ENCODE measurements at regions not wholly inside any gene's neighbourhood (a gene's known extent, or its start where the extent isn't known, plus 50 kb on each side); places are given as distances from the start of the nearest gene placed in this dataset.

DNA sequence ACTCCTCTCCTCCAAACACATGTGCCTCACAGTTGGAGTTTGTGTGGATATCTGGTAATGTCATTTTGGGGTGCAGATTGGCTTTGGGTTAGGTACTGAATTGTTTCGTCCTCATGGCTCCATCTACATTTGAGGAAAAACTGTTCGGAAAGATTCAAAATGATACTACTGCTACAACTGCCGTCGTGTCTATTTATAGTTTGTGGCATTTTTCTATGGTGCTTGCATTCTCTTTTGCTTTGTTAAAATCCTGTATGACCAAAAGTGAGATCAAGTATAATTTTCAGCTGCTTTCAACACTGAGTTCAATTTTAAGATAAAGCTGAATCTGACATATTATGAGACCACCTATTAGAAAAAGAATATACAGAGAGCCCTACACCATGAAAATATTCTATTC is 176.3 kb upstream of the DSEL start:
- H2BK15ac ChIP-seq (ENCODE audit: low read length) = no peak overlapping the region
- POLR2A ChIA-PET (ENCODE audit: partially characterized antibody) = interaction anchor here (0.5 kb wide), 1 partner anchor 9 kb away, joined by 3 read pairs; no protein-coding TSS in a partner anchor

More for the DNA sequence above, 176.3 kb upstream of the DSEL start:
- Histone ChIP-seq H3K23me2 (ENCODE audit: low read depth, low read length) (no peaks in the 10 kb centered on the region), H2BK20ac (ENCODE audit: low read length) (no peak overlapping the region), H4K91ac (replicated peaks; ENCODE audit: insufficient read length, low read length) (no peak overlapping the region), H2AFZ (ENCODE audit: low read length) (no peak overlapping the region), H3K79me1 (ENCODE audit: low read depth, low read length) (no peaks in the 10 kb centered on the region), H3K27ac (ENCODE audit: low read depth, low read length) (no peak overlapping the region), H4K5ac (ENCODE audit: insufficient read length, low read depth, low read length) (no peak overlapping the region), H3K56ac (replicated peaks; ENCODE audit: insufficient read length, low read depth, low read length) (no peak overlapping the region), H2AK5ac (ENCODE audit: low read depth, low read length) (no peak overlapping the region), H3K9me3 (ENCODE audit: insufficient read depth in 2 of 2, low read depth in 1 of 2, low read length in 1 of 2) (no peaks in the 10 kb centered on the region), H3K79me2 (ENCODE audit: control insufficient read depth in 1 of 2, insufficient read depth in 2 of 2, low read length in 2 of 2) (no peaks in the 10 kb centered on the region), H2BK120ac (replicated peaks; ENCODE audit: low read depth, low read length) (no peak overlapping the region), H3K4me3 (ENCODE audit: extremely low read depth in 1 of 4, insufficient read depth in 2 of 4, low read depth in 3 of 4, low read length in 4 of 4) (no peak overlapping the region), H4K8ac (ENCODE audit: extremely low read depth, insufficient read depth, low read length) (no peak overlapping the region), H2BK5ac (ENCODE audit: low read depth, low read length) (no peak overlapping the region), H4K20me1 (replicated peaks in 1 of 2; ENCODE audit: control insufficient read depth in 1 of 2, insufficient read depth in 2 of 2, low read length in 2 of 2) (no peaks in the 10 kb centered on the region), H3K4me2 (ENCODE audit: insufficient read depth in 1 of 2, low read depth in 2 of 2, low read length in 2 of 2) (no peak overlapping the region), H3K36me3 (ENCODE audit: control insufficient read depth in 2 of 4, insufficient read depth in 4 of 4, low read length in 3 of 4) (no peaks in the 10 kb centered on the region), H3K18ac (ENCODE audit: extremely low read depth, low read length) (no peak overlapping the region), H3K9ac (replicated peaks in 1 of 4; ENCODE audit: extremely low read depth in 1 of 4, low read depth in 3 of 4, low read length in 3 of 4) (no peak overlapping the region), H3K23ac (ENCODE audit: insufficient read length) (no peak overlapping the region), H3K14ac (ENCODE audit: insufficient read length) (no peak overlapping the region), H3K27me3 (replicated peaks in 1 of 4; ENCODE audit: control insufficient read depth in 3 of 4, extremely low read depth in 1 of 4, insufficient read depth in 3 of 4, low read length in 3 of 4) (no peaks in the 10 kb centered on the region), H3K4ac (replicated peaks; ENCODE audit: insufficient read length, low read depth, low read length) (no peak overlapping the region), H3K4me1 (replicated peaks in 1 of 4; ENCODE audit: control insufficient read depth in 3 of 4, insufficient read depth in 4 of 4, low read length in 3 of 4) (peaks cover 0 to 4% (median 2%) of the 10 kb centered on the region in 4 experiments; a peak in 2 of 7 replicates), H2BK12ac (ENCODE audit: low read depth, low read length) (no peak overlapping the region)
- FAIRE-seq (no peak), DNase-seq (ENCODE audit: low read depth in 1 of 2, low spot score in 2 of 2) (no peak)
- CTCF ChIA-PET (ENCODE audit: partially characterized antibody) = interaction anchor here (1.2 to 1.8 kb wide), 3 partner anchors 13 to 27 kb away, joined by 3 to 6 read pairs (median 4); no protein-coding TSS in a partner anchor
- TF ChIP-seq SIX5 (IDR thresholded peaks at IDR 0.05; ENCODE audit: low read depth, low read length) = no peak
- no peak for TF ChIP-seq CBX8 (IDR thresholded peaks at IDR 0.05; ENCODE audit: borderline replicate concordance, low read depth, low read length)
- TF ChIP-seq BCL11A (IDR thresholded peaks at IDR 0.05; ENCODE audit: low read depth in 2 of 2, low read length in 2 of 2) = no peak
- no peak for TF ChIP-seq CTBP2 (IDR thresholded peaks at IDR 0.05; ENCODE audit: borderline replicate concordance, insufficient read depth, insufficient read length, low read length)
- WGBS, 2 experiments (ENCODE audit: extremely low coverage in 1 of 2, insufficient coverage in 1 of 2, insufficient read length in 1 of 2, insufficient replicate concordance in 2 of 2, low coverage in 1 of 2, low lambda C conversion rate in 2 of 2, missing lambda C conversion rate in 1 of 2) = 95% methylated on average over 4 of the region's 4 CpGs; no CpG with 5 or more reads in 1 of the 2 experiments
